OCI-LY7 (cell line): ENCODE measurements at regions not wholly inside any gene's neighbourhood (a gene's known extent, or its start where the extent isn't known, plus 50 kb on each side); places are given as distances from the start of the nearest gene placed in this dataset.

Experiments
- BruUV-seq: library from RNA; stranded (reverse); fragments of 400-500 nt; replicated peaks from 2 replicates; lab custom pipeline; 2021; lab: Mats Ljungman, UMichigan
- CTCF ChIA-PET: fragments of 300-600 bp; sonication (Branson Sonifier 250); formaldehyde crosslinking; loops from one replicate; lab custom pipeline; 2022; ENCODE audit warnings: antibody characterized with exemption; ENCODE audit not compliant: unreplicated experiment; lab: Charles Lee
- POLR2A ChIA-PET: fragments of 300-600 bp; sonication (Branson Sonifier 250); formaldehyde crosslinking; loops from one replicate; lab custom pipeline; 2022; ENCODE audit warnings: antibody characterized with exemption; lab: Charles Lee
- DNase-seq: peaks from one replicate; pipeline ENCODE4 v3.0.0-alpha.2; 2015; ENCODE audit warnings: low spot score
- H2AFZ ChIP-seq: fragments of 200-600 bp; sonication (generic), shearing (Covaris generic); 2 replicates; pipeline ENCODE4 v1.6.1; 2014; ENCODE audit warnings: mild to moderate bottlenecking, antibody characterized with exemption, low read length, moderate library complexity
- H3K27ac ChIP-seq: fragments of 200-600 bp; sonication (generic); 2 replicates; pipeline ENCODE4 v1.5.1; 2014; ENCODE audit warnings: mixed run types, low read depth, mild to moderate bottlenecking, moderate library complexity, low read length, inconsistent platforms; ENCODE audit not compliant: poor library complexity, severe bottlenecking
- H3K36me3 ChIP-seq: fragments of 200-600 bp; sonication (generic); 2 replicates; pipeline ENCODE4 v1.6.1; 2014; ENCODE audit warnings: mild to moderate bottlenecking, antibody characterized with exemption, low read length, moderate library complexity, mixed read lengths; ENCODE audit not compliant: insufficient read depth
- H3K4me1 ChIP-seq: fragments of 200-600 bp; sonication (generic); 2 replicates; pipeline ENCODE4 v1.5.1; 2014; ENCODE audit warnings: mild to moderate bottlenecking, low read length; ENCODE audit not compliant: insufficient read depth, poor library complexity, severe bottlenecking
- H3K4me2 ChIP-seq: fragments of 200-600 bp; sonication (generic); 2 replicates; pipeline ENCODE4 v1.6.1; 2014; ENCODE audit warnings: mild to moderate bottlenecking, low read length
- H3K4me3 ChIP-seq: fragments of 200-600 bp; sonication (generic); 2 replicates; pipeline ENCODE4 v1.5.1; 2014; ENCODE audit warnings: mild to moderate bottlenecking, low read depth, low read length; ENCODE audit not compliant: poor library complexity, severe bottlenecking
- H3K79me2 ChIP-seq: fragments of 200-600 bp; sonication (generic); 2 replicates; pipeline ENCODE4 v1.6.1; 2016; ENCODE audit warnings: low read depth, mild to moderate bottlenecking, low read length, moderate library complexity, mixed read lengths; ENCODE audit not compliant: insufficient read depth
- H3K9me2 ChIP-seq: fragments of 200-600 bp; sonication (generic); 2 replicates; pipeline ENCODE4 v1.6.1; 2016; ENCODE audit warnings: mild to moderate bottlenecking, low read length, mixed read lengths; ENCODE audit not compliant: insufficient read depth
- H3K9me3 ChIP-seq: fragments of 200-600 bp; sonication (generic); 2 replicates; pipeline ENCODE4 v1.6.1; 2014; ENCODE audit warnings: mild to moderate bottlenecking, mixed run types, low read length, mixed read lengths
- H4K20me1 ChIP-seq: fragments of 200-600 bp; sonication (generic); 2 replicates; pipeline ENCODE4 v1.6.1; 2014; ENCODE audit warnings: mild to moderate bottlenecking, antibody characterized with exemption, low read length, moderate library complexity, mixed read lengths; ENCODE audit not compliant: insufficient read depth
- CTCF ChIP-seq: fragments of 200-600 bp; sonication (generic); conservative IDR thresholded peaks from 2 replicates; pipeline ENCODE4 v1.5.1; 2014; ENCODE audit warnings: mild to moderate bottlenecking, antibody characterized with exemption, low read length, moderate library complexity, mixed read lengths
- EZH2phosphoT487 ChIP-seq: fragments of 200-600 bp; sonication (generic); IDR thresholded peaks from 2 replicates; pipeline ENCODE4 v1.6.1; 2018; ENCODE audit warnings: low read depth, borderline replicate concordance, mild to moderate bottlenecking, mixed run types, antibody characterized with exemption, low read length, moderate library complexity, mixed read lengths
- intact Hi-C: fragments of 100-400 bp; cut with micrococcal nuclease; formaldehyde crosslinking; loops from one replicate; pipeline ENCODE4 v1.10.0; 2022; ENCODE audit not compliant: unreplicated experiment

GRCh38 chr20:54746796-54747195 lies 271.4 kb downstream of the DOK5 start:
- Histone ChIP-seq H3K4me1 (no peaks in the 10 kb centered on the region), H3K9me3 (no peaks in the 10 kb centered on the region), H3K36me3 (no peaks in the 10 kb centered on the region), H2AFZ (no peak overlapping the region), H3K4me3 (no peak overlapping the region), H3K9me2 (no peaks in the 10 kb centered on the region), H3K79me2 (no peaks in the 10 kb centered on the region), H3K4me2 (no peak overlapping the region), H3K27ac (no peak overlapping the region), H4K20me1 (no peaks in the 10 kb centered on the region)
- intact Hi-C loops, result no loop called here
- ChIA-PET CTCF (no interaction called here), POLR2A (interaction anchor here (0.6 kb wide), 1 partner anchor 719 kb away, joined by 3 read pairs; no protein-coding TSS in a partner anchor)
- no peak for DNase-seq
- BruUV-seq, result no TSS peak
- TF ChIP-seq EZH2phosphoT487 (no peak), CTCF (no peak)

- Histone ChIP-seq H4K20me1 (no peaks in the 10 kb centered on the region), H3K36me3 (no peaks in the 10 kb centered on the region), H3K4me2 (no peak overlapping the region), H3K79me2 (no peaks in the 10 kb centered on the region), H3K27ac (no peak overlapping the region), H2AFZ (no peak overlapping the region), H3K9me2 (no peaks in the 10 kb centered on the region), H3K4me3 (no peak overlapping the region), H3K9me3 (no peaks in the 10 kb centered on the region), H3K4me1 (no peaks in the 10 kb centered on the region)
- no peak for DNase-seq
- BruUV-seq, result no TSS peak
- TF ChIP-seq CTCF, result no peak
- ChIA-PET CTCF (no interaction called here), POLR2A (no interaction called here)
- intact Hi-C loops, result no loop called here
Observed at GRCh38 chr20:54745780-54746179, 270.4 kb downstream of the DOK5 start.

GRCh38 chr20:54744097-54744496 lies 268.7 kb downstream of the DOK5 start:
- H3K4me2 ChIP-seq, result no peak overlapping the region
- no peaks in the 10 kb centered on the region for H3K4me1 ChIP-seq
- intact Hi-C loops, result no loop called here
- H3K36me3 ChIP-seq, result no peaks in the 10 kb centered on the region
- ChIA-PET CTCF (no interaction called here), POLR2A (no interaction called here)
- no TSS peak for BruUV-seq
- no peaks in the 10 kb centered on the region for H3K79me2 ChIP-seq
- H2AFZ ChIP-seq, result no peak overlapping the region
- no peaks in the 10 kb centered on the region for H3K9me3 ChIP-seq
- no peaks in the 10 kb centered on the region for H4K20me1 ChIP-seq
- no peak for TF ChIP-seq EZH2phosphoT487
- no peak for DNase-seq
- no peak overlapping the region for H3K27ac ChIP-seq
- no peaks in the 10 kb centered on the region for H3K9me2 ChIP-seq
- H3K4me3 ChIP-seq, result no peak overlapping the region
